Body of pancreas (tissue), 4 donors: ENCODE measurements at regions not wholly inside any gene's neighbourhood (a gene's known extent, or its start where the extent isn't known, plus 50 kb on each side); places are given as distances from the start of the nearest gene placed in this dataset.

Experiments used
- CTCF ChIP-seq, 7 experiments: fragments of 450-650 bp in 4 of 7; fragments of 200-600 bp in 3 of 7; sonication (generic) in 3 of 7; IDR thresholded peaks; one replicate each; pipeline ENCODE4 v1.5.1; 2016 to 2019; ENCODE audit warnings: antibody characterized with exemption in 7 of 7
- POLR2A ChIP-seq, 3 donors: fragments of 450-650 bp; IDR thresholded peaks; one replicate each; pipeline ENCODE4 v1.6.1; 2016; ENCODE audit warnings: antibody characterized with exemption in 3 of 3, mild to moderate bottlenecking in 2 of 3

DNA sequence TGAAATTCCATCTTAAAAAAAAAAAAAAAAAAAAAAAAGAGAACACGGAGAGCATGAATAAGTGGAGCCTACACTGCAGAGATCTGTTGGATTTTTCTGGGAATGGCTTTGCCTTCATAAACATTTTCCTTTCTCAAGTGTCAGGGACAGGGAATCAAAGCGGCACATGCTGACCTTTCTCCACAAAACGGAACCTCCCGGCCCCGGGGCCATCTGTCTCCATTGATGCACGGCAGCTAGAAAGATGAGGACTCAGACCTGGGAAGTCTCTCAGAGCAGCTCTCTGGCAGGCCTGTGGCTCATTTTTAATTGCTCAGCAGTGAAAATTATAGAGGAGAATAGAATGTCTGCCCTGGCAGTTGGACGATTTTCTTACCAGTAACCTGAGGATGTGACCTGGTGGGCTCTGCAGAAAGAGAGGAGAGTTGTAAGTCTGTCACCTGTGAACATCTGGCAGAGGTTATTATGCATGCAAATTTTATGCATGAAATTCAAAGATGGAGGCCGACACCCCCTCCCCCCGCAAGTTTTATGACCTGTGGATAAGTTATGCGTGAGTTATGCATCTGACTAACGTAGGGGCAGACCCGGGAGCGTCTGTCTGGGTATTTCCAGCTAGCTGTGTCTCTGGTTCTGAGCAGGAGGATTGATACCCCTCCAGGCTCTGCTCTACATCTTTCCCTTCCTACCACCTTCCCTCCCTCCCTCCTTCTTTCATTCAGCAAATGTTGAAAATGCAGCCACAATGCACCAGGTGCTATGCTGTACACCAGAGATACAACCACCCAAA is 352.5 kb downstream of the CDH26 start:
- TF ChIP-seq CTCF (IDR thresholded peaks at IDR 0.05) (no peak), POLR2A (IDR thresholded peaks at IDR 0.05) (no peak)
